ENCODE measurements at regions not wholly inside any gene's neighbourhood (a gene's known extent, or its start where the extent isn't known, plus 50 kb on each side); places are given as distances from the start of the nearest gene placed in this dataset.
A peak's percentile ranks its signal among the peaks of the same experiment; 100 is the strongest.
"Not testable (repeated sequence)": the region's sequence is repeated elsewhere in the genome, so short reads cannot be mapped to it uniquely, and the experiment has no call there.

DNA sequence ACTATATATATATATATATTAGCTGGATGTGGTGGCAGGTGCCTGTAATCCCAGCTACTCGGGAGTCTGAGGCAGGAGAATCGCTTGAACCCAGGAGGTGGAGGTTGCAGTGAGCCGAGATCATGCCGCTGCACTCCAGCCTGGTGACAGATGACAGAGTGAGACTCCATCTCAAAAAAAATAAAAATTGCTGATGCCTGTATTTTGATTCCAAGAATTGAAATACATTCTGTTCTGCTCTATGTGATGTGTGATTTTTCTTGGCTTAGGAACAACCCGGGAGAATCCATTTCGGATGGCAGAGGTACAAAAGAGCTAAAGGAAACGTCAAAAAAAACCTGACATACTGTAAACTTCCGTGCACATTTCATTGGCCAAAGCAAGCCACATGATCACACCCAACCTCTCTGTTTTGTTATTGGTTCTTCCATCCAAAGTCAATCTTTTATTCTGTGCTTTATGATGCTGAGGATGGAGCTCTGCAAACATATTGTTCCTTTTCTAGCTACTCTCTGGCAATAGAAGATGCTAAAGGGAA is 478.1 kb upstream of the MAP2 start:
- DNase-seq, result no peak

DNA sequence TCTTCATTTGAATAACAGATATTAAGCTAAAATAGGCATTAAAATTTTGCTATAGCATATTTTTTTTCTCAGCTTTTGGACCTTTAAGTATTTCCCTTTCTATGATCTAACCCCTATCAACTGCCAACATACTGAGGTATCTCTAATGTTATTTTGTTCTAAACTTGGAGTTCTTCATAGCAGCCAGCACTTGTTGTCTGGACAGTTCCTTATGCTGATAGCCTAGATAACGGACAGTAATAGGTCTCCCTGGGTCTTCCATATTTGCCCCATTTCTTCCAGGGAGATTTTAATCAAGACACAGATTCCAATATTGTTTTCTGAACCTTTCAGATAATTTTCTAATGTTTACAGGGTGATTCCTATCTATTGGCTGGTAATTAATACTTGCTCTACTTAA is 475.8 kb upstream of the MAP2 start:
- no peak for DNase-seq

DNA sequence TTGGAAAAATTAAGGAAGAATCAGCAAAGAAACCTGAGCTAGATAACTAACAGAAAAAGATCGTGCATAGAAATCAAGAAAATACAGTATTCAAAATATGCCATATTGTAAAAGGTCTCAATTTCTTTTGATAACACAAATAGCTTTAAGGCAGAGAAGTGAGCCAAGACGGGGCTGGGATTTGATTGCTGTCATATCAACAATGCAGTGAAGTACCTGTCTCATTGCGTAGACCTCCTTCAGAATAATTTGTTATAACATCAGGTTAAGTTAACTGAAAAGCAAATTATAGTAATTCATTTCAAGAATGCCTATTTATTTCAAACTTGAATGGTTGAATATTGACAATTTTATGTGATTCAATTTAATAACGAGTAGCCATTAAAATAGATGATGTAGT is 453.8 kb upstream of the MAP2 start:
- no peak for DNase-seq

DNA sequence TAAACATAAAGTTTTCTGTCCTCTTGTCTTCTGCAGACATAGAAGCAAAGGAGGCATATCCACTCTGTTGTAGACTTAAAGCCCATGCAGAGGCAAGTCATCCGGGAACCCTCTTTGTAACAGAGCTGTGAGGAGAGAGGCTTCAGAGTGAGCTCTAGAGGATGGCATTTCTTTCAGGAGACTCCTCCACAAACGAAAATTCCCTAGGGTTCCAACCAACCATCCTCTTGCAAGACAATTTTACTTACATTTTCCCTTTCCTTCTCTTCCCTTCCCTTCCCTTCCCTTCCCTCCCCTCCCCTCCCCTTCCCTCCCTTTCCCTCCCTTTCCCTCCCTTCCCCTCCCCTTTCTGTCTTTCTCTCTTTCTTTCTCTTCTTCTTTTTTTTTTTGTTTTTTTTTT is 446.3 kb upstream of the MAP2 start:
- no peak for DNase-seq

DNA sequence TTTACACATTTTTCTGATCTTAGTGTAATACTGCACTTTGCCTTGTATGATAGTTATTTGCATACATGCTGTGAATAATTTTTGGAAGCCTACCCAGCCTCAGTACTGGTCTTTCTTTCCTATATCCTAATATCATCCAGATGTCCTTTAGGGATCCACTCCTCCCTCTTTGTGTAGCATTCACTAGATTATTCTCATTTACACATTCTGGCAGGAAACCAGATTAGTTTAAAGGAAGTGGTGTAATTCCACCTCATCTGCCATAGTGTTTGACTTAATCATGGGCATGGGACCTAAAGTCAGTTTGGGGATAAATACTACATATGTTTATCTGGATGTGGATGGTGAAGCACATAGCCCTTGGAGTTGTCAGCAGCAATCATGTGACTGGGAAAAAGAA is 444.9 kb upstream of the MAP2 start:
- no peak for DNase-seq

DNA sequence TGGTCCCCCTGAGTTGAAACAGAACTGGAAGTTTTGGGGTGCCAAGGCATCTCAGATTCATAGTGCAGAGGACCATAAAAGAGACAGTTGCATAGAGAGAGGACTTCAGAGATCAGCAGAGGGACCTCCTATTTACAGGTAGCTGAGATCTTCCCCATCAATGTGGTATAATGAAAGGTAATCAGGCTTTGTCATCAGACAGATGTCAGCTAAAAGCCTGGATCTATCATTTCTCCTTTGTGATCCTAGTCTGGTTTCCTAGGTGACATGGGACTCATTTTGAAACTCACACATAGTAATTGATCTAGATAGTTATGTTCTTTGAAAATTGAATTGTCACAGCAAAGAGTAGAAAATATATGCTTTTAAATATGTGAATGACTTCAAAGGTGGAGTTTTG is 443.5 kb upstream of the MAP2 start:
- DNase-seq, result no peak

DNA sequence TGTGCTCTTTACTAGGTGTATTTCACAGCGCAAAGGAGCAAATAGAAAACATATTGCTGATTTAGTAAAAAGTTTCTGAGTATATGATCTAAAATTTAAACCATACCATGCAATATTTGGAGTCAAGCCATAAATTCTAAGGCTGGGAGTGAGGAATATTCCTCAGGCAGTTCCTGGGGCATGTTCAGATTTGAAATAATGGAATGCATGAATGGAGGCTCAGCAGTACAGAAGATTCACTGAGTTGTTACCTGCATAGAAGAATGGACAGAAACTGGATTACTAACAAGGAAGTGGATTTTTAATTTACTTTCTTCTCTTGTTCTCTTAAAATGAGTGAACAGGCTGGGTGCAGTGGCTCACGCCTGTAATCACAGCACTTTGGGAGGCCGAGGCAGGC is 441.0 kb upstream of the MAP2 start:
- no peak for DNase-seq

DNA sequence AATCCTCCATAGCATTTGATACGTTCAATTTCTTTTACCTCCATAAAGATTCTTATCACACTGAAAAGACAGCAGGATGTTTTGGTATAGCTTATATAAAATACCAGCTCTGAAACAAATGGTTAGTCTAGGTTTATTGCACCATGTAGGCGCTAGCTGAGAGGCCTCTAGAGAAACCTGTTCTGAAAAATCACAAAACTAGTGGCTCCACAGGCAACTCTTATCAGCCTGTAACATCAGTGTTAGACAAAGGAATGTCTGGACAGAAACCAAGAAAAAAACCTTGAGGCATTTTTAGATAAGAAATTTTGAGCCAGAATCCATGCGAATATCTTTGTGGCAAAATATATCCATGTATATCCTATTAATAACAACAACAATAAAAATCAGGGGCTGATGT is 440.4 kb upstream of the MAP2 start:
- DNase-seq, result no peak

DNA sequence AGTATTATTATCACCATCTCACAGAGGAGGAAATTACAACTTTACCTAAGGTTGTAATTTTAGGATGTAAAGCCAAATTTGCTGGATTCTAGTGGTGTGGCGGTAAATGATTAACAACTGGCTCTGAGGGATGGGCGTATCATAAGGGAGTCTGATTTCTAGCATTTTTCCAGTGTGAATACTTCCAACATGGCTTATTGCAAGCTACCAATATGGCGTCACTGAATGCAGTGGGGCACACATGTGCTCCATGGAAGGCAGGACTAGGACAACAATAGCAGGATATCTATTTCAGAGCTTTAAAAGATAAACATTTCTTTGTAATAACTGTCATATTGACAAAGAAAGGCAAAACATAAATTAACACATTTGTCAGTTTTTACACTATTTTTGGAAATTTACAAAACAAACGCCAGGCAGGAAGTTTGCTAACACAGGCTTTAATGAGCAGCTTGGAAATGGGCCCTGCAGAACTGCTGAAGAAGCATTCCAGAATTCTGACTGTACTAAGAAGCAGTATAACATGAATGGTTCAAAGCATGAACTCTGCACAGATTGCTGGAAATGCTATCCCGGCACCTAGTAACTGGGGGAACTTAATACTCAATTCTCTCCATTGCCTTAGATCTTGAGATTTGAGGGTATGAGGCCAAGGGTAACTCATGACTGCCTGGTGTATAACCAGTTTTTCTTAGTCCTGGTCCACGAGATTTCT is 439.3 kb upstream of the MAP2 start:
- peak; percentile 57 for DNase-seq

DNA sequence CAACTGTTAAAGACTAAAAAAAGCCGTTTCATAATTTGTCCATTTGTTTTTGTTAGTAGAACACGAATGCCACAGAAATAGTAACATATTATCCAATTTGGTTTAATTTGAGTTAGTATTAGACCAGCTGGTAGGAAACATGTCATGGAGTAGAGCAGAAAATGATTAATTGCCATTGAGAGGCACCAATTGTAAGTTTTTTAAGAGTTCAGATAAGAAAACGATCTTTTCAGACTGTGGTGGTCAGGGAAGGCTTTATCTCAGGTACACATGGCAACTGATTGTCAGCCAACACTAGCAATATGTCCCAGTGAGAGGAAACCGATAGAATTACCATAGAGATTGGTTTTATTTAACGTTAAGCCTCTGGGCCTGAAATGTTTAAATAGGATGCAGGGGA is 438.2 kb upstream of the MAP2 start:
- no peak for DNase-seq

DNA sequence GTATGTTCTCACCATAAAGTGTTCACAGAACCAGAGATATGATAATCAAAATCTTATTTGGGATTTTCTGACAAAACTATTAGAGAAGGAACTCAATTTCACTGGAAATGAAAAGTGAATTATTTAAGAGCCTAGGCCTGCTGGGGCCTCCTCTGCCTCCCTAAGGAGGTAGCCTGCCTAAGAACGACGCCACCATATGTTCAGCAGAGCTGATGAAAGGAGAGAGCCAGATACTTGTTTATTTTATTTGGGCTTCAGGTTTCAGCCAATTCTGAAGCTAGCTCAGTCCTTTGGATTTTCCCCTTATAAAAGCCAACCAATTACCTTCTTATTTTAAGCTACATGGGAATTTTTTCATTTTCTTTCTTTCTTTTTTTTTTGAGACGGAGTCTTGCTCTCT is 433.1 kb upstream of the MAP2 start:
- no peak for DNase-seq

DNA sequence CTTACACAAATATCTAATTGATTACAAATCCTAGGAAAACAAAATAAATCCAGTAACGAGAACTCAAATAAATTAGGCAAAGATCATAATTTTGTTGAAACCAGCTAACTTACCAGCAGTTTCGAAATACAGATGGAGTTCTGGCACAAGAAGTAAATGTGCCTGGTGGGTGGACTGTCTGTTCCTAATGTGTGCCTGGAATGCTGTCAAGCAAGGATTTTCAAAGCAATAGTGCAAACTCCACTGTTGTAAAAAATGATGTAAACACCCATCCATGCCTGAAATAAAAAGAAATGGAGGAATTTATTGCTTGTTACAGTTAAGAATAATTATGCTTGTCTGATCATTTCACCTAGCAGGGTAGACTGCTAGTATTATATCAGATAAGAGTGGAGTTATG is 423.9 kb upstream of the MAP2 start:
- no peak for DNase-seq

DNA sequence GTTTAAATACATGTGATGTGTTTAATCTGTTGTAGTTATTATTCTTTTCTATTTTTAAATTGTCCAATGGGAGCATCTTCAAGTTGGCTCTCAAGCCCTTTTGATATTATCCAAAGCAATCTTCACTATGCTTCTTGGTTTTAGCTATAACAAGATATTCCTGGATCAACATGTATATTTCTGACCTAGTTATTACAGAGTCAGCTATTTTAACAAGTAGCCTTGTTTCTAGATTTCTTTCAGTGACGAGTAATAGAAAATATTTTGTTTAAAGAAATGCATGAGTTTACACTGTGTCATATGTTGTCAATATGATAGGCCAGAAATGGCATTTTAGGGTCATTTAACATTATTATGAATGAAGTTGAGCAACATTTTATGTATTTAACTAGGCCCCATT is 421.8 kb upstream of the MAP2 start:
- no peak for DNase-seq

DNA sequence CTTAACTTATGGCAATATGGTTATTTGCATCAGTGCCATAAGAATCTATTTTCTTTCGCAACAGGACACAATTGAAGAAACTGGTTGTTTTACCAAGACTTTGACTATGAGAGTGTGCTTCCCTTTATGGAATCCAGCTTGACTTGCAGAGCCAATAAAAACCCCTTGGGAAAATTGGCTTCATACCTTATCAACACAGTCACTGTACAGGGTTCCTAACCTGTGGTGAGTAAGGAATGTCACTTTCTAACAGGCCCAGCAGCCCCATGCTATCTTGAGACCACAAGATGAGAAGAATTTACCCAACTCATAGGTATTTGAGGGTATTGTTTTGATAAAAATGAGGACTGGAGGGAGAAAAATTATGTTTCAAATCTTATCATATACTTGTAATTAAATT is 418.5 kb upstream of the MAP2 start:
- DNase-seq, result no peak

DNA sequence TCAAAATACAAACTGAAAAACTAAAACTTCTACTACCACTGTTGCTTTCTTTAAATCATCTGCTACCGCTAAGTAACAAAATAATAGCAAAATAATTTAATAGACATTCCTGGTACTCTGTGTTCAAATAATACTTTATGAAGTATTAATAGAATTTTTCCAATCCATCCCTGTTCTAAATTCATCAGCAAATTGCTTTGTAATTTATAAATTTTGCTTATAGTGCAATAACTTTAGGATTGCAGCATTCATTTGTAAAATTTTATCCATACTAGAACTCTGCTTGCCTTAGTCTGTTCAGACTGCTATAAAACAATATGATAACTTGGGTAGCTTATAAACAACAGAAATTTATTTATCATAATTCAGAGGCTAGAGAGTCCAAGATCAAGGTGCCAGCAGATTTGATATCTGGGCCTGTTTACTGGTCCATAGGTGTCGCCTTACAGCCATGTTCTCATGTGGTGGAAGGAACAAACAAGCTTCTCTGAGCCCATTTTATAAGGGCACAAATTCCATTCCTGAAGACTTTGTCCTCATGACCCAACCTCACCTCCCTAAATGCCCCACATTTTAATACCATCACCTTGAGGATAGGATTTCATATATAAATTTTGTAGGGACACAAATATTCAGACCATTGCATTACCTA is 415.1 kb upstream of the MAP2 start:
- DNase-seq, result no peak

DNA sequence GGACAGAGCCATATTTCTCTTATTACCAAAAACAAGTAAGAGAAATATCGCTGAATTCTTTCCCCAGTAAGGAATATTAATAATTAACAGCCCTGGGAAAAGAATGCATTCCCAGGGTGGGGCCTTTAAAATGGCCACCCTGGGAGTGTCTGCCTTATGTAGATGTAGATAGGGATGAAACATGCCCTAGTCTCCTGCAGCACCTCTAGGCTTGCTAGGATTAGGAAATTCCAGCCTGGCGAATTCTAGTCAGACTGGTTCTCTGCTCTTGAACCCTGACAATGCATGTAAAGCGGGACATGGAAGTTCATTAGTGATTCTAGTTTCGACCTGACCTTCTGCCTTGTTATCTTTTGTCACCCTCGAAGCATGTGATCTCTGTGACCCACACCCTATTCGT is 405.2 kb upstream of the MAP2 start:
- DNase-seq, result not testable (repeated sequence)

DNA sequence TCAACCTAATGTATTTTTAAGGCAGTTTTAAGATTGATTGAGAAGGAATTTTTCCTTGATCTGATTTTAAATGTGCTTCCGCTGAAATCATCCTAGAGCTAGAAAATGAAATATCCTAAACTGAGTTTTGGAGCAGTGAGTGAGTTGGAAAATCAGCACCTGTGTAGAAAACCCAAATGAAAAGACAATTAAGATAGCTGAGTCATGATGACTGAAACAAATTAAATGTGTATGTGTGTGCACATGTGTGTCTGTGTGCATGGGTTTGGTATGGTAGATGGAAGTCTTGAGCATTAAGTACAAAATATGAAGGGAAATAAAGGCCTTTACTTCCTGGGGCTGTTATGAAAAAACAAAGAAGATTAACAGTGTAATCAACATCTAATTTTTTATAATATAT is 394.6 kb upstream of the MAP2 start:
- DNase-seq, result no peak

DNA sequence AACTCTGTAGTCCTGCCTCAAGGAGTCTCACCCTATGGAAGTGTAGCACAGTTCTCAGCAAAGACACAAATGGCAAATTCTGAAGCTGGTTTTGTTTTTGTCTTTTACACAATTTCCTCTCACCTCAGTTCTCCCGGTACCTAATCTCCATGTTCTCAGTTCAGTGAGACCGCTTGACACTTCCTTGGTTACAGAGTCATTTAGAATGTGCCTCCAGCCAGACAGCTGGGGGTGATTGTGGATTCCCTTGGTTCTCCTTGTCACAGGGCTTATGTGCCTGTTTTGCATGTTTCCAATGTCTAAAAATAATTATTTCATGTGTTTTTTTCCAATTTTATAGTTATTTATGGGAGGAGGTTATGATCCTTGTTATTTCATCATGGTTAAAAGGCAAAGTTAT is 379.5 kb upstream of the MAP2 start:
- DNase-seq, result no peak

DNA sequence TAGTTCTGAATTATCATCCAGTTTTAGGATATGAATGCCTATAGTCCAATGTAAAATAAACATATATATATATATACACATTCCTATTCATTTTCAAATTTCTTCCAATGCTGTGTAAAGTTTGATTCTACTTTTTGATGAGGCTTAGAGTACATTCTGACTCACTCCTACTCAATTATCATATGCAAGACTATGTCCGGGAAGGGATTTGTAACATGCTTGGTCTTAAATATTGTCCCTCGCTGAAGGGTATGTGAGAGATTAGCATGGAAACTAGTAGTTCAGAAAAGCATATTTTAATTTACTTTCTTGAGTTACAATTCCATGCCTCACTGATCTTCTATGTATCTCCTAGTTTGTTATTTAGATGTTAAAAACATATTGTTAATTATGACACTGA is 377.7 kb upstream of the MAP2 start:
- DNase-seq, result no peak

DNA sequence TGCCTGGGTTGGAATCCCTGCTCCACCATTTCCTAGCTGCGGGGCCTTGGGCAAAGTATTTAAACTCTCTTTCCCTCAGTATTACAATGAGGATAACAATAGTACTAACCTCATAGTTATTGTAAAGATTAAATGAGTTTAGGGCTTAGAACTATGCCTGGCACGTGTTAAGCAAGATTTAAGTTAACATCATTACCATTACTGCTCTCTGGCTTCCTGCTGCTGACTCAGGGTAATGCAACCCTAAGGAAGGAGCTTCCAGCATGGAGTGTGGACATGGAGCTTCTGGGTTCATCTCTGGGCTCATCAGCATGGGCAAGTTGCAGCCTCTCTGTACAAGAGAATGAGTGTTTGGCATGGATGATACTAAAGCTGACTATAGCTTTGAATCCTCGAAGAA is 374.2 kb upstream of the MAP2 start:
- no peak for DNase-seq

DNA sequence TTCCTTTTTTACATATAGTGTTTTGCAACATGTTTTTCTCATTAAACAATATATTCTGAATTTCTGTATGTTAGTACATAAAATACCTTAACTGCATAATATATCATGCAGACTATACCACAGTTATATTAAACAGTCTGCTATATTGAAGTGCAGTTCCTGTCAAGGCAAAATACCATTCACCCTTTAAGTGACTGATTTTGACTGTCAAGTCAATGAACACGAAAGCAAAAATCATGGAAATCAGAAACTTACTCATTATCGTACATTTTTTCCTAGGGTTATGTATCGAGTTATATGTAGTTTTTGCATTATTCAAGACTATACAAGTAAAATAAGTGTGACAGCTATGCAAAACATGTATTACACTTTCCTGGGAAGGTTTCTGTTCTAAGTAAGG is 361.6 kb upstream of the MAP2 start:
- no peak for DNase-seq

DNA sequence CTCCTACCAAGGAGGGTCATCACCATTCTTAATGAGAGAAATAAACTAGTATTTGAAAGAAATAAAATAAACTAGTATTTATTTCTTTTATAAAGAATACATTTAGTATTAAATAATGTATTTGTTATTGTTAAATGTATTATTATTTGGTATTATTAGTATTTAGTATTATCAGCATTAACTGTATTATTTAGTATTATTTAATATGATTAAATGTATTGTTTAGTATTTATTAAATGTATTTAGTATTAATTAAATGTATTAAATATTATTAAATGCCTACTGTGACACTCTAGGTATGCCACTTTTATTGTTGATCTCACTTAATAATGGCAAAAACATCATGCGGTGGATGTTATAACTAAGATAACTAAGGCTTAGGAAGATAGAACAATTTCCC is 353.6 kb upstream of the MAP2 start:
- DNase-seq, result no peak

DNA sequence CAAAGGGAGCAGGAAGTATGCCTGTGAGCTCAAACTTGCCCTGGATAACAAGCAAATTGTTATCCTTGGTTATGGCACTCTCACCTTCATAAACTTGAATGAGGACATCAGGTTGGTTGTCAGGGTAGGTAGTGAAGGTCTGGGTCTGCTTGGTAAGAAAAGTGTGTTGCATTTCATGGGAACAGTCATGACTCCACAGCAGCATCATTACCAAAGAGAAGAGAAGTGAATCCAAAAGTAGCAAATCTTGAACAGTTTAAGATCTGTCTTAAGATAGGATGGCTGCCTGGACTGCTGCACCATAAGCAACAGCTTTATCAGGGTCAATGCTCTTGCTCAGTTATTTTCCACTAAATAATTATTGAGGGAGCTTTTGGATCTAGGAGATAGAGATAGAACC is 350.7 kb upstream of the MAP2 start:
- no peak for DNase-seq

DNA sequence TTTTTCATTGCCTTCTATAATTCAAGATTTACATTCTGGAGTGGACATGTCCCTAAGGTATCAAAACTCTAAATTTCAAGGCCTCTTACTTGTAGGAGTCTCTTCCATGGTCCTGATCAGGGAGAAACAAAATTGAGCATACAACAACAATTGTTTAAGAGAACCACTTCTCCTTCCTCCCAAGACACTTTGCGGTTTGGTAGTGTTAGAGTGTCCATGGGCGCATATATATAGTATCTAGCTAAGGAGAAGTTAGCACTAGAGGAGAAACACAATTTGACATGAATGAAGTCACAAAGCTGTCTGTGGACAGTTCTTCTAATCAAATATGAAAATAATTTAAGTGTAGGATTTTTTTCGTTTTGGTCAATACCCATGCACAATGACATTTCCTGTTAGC is 349.1 kb upstream of the MAP2 start:
- DNase-seq, result no peak

DNA sequence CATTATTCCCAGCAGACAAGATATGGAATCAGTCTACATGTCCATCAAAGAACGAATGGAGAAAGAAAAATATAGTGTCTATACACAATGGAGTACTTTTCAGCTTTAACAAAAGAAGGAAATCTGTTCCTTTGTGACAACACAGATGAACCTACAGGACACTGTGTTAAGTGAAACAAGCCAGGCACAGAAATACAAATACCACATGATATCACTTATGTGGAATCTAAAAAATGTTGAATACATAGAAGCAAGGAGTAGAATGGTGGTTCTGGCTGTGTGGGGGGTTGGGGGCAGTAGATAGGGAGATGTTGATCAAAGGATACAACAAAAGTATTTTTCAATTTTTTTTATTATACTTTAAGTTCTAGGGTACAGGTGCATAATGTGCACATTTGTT is 347.7 kb upstream of the MAP2 start:
- DNase-seq, result no peak

All from NCI-H2227 treated with DMSO at 0.1 percent for 48 hours (cell line).